GM21528 (cell line): ENCODE measurements at regions not wholly inside any gene's neighbourhood (a gene's known extent, or its start where the extent isn't known, plus 50 kb on each side); places are given as distances from the start of the nearest gene placed in this dataset.

Experiments used
- ATAC-seq: cut with Tn5 transposase; IDR thresholded peaks from one replicate; pipeline ENCODE4 v1.9.1; 2021; ENCODE audit warnings: mild to moderate bottlenecking, moderate library complexity; ENCODE audit not compliant: unreplicated experiment, low FRiP score

DNA sequence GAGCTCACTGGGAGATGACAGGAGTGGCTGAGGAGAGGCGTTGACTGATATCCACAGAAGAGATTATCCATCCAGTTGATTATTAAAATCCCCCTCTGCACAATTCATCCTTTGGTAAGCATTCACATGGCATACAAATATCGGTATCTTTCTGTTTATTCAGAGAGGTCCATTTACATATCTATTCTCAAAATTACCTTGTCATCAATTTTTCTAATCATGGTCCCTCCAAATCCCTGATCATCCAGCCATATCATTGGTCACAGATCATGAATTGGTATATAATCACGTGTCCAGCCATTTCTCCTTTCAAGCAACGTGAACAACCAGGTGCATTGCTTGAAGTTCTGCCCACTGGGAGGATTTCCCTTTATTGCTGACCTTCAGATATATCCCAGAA is 1321.0 kb downstream of the ROBO2 start:
- ATAC-seq = no peak

DNA sequence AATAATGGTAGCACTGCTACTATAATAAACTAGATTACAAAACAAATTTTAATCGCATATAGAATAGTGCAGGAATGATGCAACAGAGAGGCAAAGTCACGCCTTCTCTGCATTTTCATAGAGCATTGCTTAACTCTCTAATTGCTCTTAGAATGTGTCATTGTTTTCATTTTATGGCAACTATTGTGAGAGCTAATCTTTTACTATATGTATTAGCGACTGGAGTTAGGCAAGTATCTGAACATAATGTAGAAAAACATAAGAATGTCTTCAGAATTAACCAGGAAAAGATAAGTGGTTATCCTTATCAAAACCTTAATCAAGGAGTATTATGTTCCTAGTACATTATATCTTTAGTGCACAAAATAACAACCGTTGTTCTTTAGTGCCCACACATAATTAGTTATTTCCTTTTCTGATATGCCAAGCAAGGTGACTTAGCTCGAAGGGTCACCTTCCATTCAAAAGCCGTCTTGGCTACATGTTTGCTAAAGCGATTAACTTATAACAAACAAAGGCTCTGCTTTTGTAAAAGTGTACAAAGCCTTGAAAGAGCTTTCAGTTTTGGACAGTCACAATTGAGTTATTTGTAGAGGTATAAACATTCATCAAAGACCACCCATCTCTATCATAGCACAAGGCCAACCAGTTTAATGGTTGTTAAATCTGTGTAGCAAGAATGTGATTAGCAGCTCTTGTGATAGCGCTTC is 1328.9 kb downstream of the ROBO2 start:
- no peak for ATAC-seq

GRCh38 chr3:78390221-78390620 is 1350.3 kb downstream of the ROBO2 start:
- no peak for ATAC-seq

GRCh38 chr3:78398401-78398800 is 1358.5 kb downstream of the ROBO2 start:
- ATAC-seq = no peak

- no peak for ATAC-seq
These were observed 1362.8 kb downstream of the ROBO2 start for GRCh38 chr3:78402720-78403119.

DNA sequence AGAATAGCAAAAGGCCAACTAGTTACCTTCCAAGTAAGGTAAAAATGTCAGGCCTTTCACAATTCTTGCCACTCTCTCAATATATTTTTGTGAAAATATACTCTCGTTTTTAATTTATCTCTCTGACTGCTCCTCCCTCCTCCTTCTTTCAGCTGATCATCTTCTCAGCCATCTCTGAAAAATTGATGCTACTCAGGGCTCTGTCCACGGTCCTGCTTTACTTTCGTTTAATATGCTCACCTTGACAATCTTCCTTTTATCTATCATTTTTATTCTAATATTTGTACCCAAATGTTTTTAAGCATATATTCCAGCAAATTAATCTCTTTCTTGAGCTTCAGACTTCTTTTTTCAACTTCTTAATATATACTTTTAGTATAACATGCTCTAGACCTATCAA is 1362.1 kb downstream of the ROBO1 start:
- no peak for ATAC-seq

DNA sequence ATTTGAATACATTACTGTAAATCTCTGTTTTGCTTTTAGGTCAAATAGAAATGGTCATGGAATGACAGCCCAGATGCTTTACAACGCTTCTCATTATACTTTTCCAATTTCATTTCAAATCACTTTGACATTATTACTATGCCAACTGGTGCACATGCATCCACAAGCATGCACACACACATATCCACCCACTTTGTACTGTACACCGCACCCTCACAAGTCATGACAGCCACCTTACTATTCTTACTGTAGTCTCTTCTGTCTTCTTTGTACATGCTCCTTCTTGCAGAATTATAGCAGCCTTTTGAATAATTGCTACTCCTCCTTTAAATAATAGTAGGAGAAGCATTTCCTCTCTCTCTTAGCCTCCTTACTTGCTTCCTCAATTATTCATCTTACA is 1361.4 kb downstream of the ROBO1 start:
- ATAC-seq = no peak

DNA sequence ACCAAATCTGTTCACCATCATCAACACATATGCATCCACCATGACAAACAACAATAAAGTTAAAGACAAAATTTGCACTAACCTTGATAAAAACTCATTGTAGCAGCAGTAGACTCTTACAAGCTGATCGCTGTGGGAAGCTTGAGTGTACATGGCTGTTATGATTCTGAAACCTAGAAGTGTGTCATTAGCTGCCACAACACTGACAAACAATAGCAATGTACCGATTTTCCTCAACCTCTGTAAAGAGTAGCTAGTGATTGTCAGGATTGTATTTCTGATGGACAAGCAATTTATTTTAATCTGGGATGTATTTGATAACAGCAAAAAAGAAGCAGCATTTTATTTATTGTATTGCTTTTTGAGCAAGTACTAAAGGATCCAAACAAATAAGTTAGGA is 1357.7 kb downstream of the ROBO1 start:
- no peak for ATAC-seq

GRCh38 chr3:78414261-78414660 is 1353.5 kb downstream of the ROBO1 start:
- ATAC-seq = no peak

- ATAC-seq = no peak
These were observed 1347.2 kb downstream of the ROBO1 start for GRCh38 chr3:78420611-78421010.

DNA sequence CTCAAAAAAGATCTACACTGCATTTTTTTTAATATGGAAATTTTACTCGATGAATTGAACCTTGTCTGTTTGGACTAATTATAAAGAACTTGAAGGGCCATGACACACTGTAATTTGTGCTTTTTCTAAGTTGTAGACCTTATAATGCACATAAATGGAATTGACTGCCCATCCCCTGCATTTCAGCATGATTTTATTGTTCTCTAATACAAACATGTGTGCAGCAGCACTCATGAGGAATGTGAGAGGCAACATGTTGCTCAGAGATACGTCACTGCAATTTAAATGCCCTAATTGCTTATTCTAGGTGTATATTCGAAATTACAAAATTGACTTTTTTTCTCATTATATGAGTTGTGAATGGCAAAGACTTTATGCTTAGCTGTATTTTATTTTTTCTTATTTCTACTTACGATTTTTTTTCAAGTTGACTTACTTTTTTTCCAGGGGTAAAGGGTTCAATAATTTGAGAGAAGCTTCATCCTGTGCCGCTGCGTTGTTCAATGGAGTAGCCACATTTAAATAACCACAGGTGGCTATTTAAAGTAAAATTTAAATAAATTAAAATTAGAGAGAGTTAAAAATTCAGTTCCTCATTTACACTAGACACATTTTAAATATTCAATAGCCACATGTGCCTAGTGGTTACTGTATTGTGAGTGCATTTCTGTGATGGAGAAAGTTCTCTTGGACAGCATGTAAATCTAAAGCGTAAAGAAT is 1346.4 kb downstream of the ROBO1 start:
- ATAC-seq = no peak

GRCh38 chr3:78424656-78425055 is 1343.1 kb downstream of the ROBO1 start:
- ATAC-seq = no peak

DNA sequence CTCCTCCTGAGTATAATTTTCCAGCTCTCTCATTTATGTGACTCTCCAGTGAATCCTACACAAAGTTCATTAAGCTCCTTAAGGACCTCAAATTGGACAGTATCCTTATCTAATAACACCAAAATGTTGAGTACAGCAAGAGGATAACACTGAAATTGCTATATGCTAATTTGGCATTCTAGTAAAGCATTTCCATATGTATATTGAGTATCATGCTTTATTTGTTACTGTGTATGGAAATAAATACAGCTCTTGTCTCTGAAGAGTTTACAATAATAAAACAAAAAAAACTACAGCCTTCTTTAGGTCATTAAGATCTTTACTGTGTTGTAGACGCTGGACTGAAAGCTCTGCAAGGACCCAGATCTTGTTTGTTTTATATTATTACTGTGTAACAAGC is 1341.3 kb downstream of the ROBO1 start:
- ATAC-seq = no peak

DNA sequence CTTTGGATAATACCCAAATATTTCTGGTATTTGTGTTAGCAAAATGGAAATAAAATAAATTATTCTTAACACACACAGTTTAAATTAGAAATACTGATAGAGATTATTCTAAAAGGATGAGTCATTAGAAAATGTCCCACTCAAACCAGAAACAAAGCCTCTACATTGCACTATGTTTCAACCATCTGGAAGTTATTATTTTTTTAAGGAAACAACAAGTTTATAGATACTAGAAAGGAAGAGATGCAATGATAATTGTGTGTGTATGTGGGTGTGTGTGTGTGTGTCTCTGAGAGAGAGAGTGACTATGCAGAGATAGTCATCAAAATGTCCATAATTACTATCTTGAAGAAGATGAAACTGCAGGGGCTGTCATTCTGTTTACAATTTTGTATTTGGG is 1340.5 kb downstream of the ROBO1 start:
- ATAC-seq = no peak

- ATAC-seq = no peak
These were observed 1337.1 kb downstream of the ROBO1 start for GRCh38 chr3:78430741-78431140.

DNA sequence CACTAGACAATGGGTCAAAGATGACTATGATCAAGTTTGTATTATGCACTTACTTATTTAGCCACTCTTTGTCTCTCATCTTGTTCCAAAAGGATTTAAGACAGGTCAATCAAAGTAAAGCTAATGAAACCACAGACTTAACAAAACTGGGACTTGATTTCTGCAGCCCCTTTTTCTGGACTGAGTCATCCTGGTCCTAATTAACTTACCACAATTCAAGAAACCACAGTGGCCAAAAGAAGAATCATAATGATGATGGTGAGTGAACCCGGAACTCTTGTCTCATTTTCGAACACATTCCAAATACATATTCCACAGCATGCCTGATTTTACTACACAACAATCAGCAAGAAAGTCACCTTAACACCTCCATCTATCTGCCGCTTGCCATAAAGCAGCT is 1333.0 kb downstream of the ROBO1 start:
- no peak for ATAC-seq

DNA sequence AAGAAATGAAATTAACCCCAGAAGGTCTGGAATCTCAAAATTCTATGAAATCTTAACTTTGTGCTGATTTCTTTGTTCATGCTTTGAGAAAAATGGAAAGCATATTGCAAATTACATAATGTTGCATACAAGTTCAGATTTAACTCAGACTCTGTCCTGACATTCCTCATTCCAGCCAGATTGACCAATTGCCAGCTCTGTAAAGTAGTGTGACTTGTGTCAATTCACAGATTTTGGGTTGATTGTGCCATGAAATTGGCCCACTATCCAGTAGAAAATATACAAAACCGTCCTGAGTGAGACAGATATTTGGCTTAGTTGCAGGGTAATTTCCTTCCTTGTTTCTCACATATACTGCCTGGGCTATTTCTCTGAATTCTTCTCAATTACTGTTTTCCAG is 1312.6 kb downstream of the ROBO1 start:
- no peak for ATAC-seq

DNA sequence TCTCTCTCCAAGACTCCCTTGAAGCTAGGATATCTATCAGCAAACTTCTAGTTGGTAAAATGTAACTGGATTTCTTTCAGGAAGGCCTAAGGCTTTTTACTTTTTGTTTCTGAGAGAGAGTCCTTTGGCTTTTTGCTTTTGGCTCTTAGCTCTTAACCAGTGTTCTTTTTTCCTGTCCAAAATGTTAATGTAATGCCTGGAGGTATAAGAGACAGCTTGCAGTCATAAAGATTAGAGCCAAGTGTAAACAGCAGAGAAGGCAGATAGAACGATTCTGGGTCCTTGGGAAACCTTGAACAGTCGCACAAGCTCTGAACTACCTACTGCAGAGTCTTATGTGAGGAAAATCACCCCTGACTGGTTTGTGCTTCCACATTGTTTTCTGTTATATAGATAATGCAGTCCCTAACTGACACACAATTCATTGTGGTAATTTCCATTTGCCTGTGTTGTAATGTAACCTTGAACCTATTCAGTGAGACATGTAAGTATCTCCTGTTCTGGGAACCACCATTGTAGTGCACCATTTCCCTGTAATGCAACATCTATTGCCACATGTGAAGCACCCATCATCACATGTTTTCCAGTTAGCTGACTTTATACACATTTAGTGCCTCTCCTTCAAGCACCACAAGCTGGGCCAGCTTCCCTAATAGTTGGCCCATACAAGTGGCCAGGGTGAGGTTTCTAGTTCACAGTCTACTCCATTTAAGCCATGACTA is 1311.9 kb downstream of the ROBO1 start:
- no peak for ATAC-seq

DNA sequence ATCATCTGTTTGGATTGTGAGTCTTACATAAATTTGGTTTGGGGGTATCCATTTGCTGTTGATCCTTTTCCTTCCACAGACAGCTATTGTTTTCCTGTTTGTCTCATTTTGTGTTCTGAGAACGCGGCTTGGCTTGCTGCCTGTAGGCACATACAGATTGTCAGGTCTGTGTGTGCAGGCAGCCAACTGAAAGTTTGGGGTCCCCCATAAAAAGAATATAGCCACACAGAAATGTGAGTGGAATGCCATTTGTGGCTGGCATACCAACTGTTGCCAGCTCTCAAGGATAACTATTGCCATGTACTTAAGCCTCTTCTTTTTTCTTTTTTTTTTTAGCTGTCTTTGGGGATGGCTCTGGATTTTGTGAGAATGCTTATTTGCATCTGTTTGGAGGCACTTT is 1308.0 kb downstream of the ROBO1 start:
- no peak for ATAC-seq

DNA sequence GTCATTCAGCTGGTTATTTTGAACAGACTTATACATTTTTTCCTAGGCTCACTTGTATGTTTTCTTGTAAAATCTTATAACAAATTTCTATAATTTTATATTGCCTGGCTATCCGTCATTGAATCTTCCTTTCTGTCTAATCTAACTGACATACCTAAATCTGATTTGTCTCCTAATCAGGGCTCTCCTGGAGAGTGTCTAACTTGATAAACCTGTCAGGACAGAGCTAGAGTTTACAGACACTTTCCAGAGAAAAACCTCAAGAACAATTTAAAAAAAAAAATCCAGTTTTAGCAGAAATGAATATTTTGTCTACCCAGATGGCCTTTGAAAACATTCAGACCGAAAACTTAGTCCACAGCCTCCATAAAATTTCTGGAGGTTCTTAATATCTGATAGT is 1305.8 kb downstream of the ROBO1 start:
- no peak for ATAC-seq

DNA sequence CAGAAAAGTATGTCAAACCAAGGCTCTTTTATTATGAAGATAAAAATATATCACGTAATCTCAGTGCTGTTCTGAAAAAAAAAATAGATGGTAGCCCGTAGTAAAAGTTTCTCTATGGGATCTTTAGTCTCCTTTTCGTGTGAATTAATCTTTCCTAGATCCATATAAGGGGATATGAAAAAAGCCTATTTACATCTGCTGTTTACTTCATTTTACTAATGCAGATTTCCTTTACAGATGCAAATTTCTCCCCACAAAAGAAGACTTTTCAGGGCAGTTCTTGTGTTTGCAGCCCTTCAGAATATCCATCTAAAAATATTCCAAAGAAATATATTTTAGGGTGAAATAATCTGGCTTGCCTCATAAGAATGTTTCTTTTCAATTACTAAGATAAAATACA is 1291.7 kb downstream of the ROBO1 start:
- ATAC-seq = no peak

GRCh38 chr3:78481050-78481449 is 1286.7 kb downstream of the ROBO1 start:
- no peak for ATAC-seq
